ENCODE measurements at regions not wholly inside any gene's neighbourhood (a gene's known extent, or its start where the extent isn't known, plus 50 kb on each side); places are given as distances from the start of the nearest gene placed in this dataset.

- no peak for TF ChIP-seq POLR2AphosphoS5 (IDR thresholded peaks at IDR 0.05; ENCODE audit: insufficient read depth, low read depth, low read length)
- TF ChIP-seq FOS (IDR thresholded peaks at IDR 0.05; ENCODE audit: borderline replicate concordance, insufficient read depth, low read length): no peak
- H3K9me3 ChIP-seq (replicated peaks; ENCODE audit: control insufficient read depth, insufficient read depth, low read length): no peaks in the 10 kb centered on the region
- H3K79me2 ChIP-seq (ENCODE audit: control insufficient read depth, insufficient read depth, low read length): no peaks in the 10 kb centered on the region
- H2AFZ ChIP-seq (ENCODE audit: low read depth, low read length): no peak overlapping the region
- POLR2A ChIA-PET: no interaction called here
- H3K27me3 ChIP-seq (ENCODE audit: control insufficient read depth in 2 of 2, insufficient read depth in 2 of 2, low read length in 2 of 2): no peaks in the 10 kb centered on the region
- no peaks in the 10 kb centered on the region for H3K36me3 ChIP-seq (ENCODE audit: control insufficient read depth in 2 of 2, extremely low read depth in 1 of 2, insufficient read depth in 2 of 2, low read length in 2 of 2)
- no peak overlapping the region for H3K4me2 ChIP-seq (ENCODE audit: insufficient read depth, low read length)
- CTCF ChIA-PET: no interaction called here
- no peaks in the 10 kb centered on the region for H3K9me1 ChIP-seq (replicated peaks; ENCODE audit: control insufficient read depth, extremely low read depth, insufficient read depth, low read length)
- no peak overlapping the region for H3K9ac ChIP-seq (replicated peaks; ENCODE audit: extremely low read depth, insufficient read depth, low read length)
- no peak for DNase-seq (ENCODE audit: low read depth, low spot score)
- BruUV-seq (replicated peaks): no TSS peak
- no peaks in the 10 kb centered on the region for H4K20me1 ChIP-seq (replicated peaks; ENCODE audit: control insufficient read depth, extremely low read depth, insufficient read depth, low read length)
- intact Hi-C loops (cut with micrococcal nuclease): no loop called here
- dilution Hi-C loops (cut with MboI; ENCODE audit: extremely low pct_ligation_motif_present, low sequenced_read_pairs): no loop called here
- H3K27ac ChIP-seq (ENCODE audit: insufficient read depth, low read depth, low read length): no peak overlapping the region
- no peaks in the 10 kb centered on the region for H3K4me1 ChIP-seq (ENCODE audit: control insufficient read depth, extremely low read depth, insufficient read depth, low read length)
- H3K4me3 ChIP-seq (replicated peaks in 1 of 3; ENCODE audit: insufficient read depth in 1 of 3, low read depth in 1 of 3, low read length in 3 of 3): no peak overlapping the region
- no peak for FAIRE-seq
Measured at GRCh38 chr21:31594726-31595125, 64.8 kb upstream of the SOD1 start.

DNA sequence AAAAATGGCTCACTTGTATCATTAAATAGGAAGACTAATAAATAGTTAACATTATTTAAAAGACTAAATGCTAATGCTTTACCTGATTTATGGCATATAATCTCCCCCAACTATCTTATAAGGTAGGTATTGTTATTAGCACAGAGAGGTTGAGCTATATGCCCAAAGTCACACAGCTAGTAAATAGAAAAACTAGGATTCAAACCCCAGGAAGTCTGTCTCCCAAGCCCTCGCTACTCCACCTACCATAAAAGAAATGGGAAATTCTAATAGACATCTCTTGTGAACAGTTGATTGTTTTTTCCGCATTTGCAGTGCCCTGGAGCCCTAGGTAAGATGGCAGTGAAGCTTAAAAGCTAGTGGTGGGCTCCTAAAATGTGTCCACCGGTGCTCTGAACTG lies 65.2 kb upstream of the SOD1 start:
- POLR2A ChIA-PET: no interaction called here
- DNase-seq (ENCODE audit: low read depth, low spot score): no peak
- FAIRE-seq: no peak

More for the DNA sequence above, 65.2 kb upstream of the SOD1 start:
- H3K9me1 ChIP-seq (replicated peaks; ENCODE audit: control insufficient read depth, extremely low read depth, insufficient read depth, low read length): no peaks in the 10 kb centered on the region
- dilution Hi-C loops (cut with MboI; ENCODE audit: extremely low pct_ligation_motif_present, low sequenced_read_pairs) (no loop called here), intact Hi-C loops (cut with micrococcal nuclease) (no loop called here)
- H3K4me1 ChIP-seq (ENCODE audit: control insufficient read depth, extremely low read depth, insufficient read depth, low read length): no peaks in the 10 kb centered on the region
- no peak overlapping the region for H3K9ac ChIP-seq (replicated peaks; ENCODE audit: extremely low read depth, insufficient read depth, low read length)
- H3K9me3 ChIP-seq (replicated peaks; ENCODE audit: control insufficient read depth, insufficient read depth, low read length): no peaks in the 10 kb centered on the region
- no peak overlapping the region for H3K4me3 ChIP-seq (replicated peaks in 1 of 3; ENCODE audit: insufficient read depth in 1 of 3, low read depth in 1 of 3, low read length in 3 of 3)
- TF ChIP-seq EZH2 (IDR thresholded peaks at IDR 0.05; ENCODE audit: borderline replicate concordance, low read depth, low read length, severe bottlenecking) (no peak), MAX (IDR thresholded peaks at IDR 0.05; ENCODE audit: insufficient read depth, insufficient read length) (no peak), POLR2AphosphoS5 (IDR thresholded peaks at IDR 0.05; ENCODE audit: insufficient read depth, low read depth, low read length) (no peak), FOS (IDR thresholded peaks at IDR 0.05; ENCODE audit: borderline replicate concordance, insufficient read depth, low read length) (no peak), POLR2A (IDR thresholded peaks at IDR 0.05; ENCODE audit: low read depth, low read length) (no peak), CTCF (IDR thresholded peaks at IDR 0.05; ENCODE audit: extremely low read depth in 1 of 2, insufficient read depth in 1 of 2, low read depth in 1 of 2, low read length in 2 of 2) (no peak), GATA2 (IDR thresholded peaks at IDR 0.05; ENCODE audit: insufficient read depth, insufficient read length, low read depth, low read length) (no peak), JUN (IDR thresholded peaks at IDR 0.05; ENCODE audit: borderline replicate concordance, insufficient read depth, insufficient read length, low read depth) (no peak), MYC (IDR thresholded peaks at IDR 0.05; ENCODE audit: low read depth, low read length) (no peak)
- no peak overlapping the region for H3K27ac ChIP-seq (ENCODE audit: insufficient read depth, low read depth, low read length)
- no peaks in the 10 kb centered on the region for H4K20me1 ChIP-seq (replicated peaks; ENCODE audit: control insufficient read depth, extremely low read depth, insufficient read depth, low read length)
- H2AFZ ChIP-seq (ENCODE audit: low read depth, low read length): no peak overlapping the region
- no TSS peak for BruUV-seq (replicated peaks)
- no peak overlapping the region for H3K4me2 ChIP-seq (ENCODE audit: insufficient read depth, low read length)
- no peaks in the 10 kb centered on the region for H3K79me2 ChIP-seq (ENCODE audit: control insufficient read depth, insufficient read depth, low read length)
- H3K36me3 ChIP-seq (ENCODE audit: control insufficient read depth in 2 of 2, extremely low read depth in 1 of 2, insufficient read depth in 2 of 2, low read length in 2 of 2): no peaks in the 10 kb centered on the region
- no peaks in the 10 kb centered on the region for H3K27me3 ChIP-seq (ENCODE audit: control insufficient read depth in 2 of 2, insufficient read depth in 2 of 2, low read length in 2 of 2)
- CTCF ChIA-PET: interaction anchor here (1.0 kb wide), 1 partner anchor 14 kb away, joined by 3 read pairs; no protein-coding TSS in a partner anchor
